BLaER1 (cell line): ENCODE measurements at regions not wholly inside any gene's neighbourhood (a gene's known extent, or its start where the extent isn't known, plus 50 kb on each side); places are given as distances from the start of the nearest gene placed in this dataset.

Source experiments
- H3K27ac ChIP-seq: shearing (Covaris generic); formaldehyde crosslinking; 2 replicates; pipeline ENCODE4 v1.8.1; 2022
- H3K27me3 ChIP-seq: shearing (Covaris generic); formaldehyde crosslinking; 2 replicates; pipeline ENCODE4 v1.8.1; 2022
- H3K36me3 ChIP-seq: shearing (Covaris generic); formaldehyde crosslinking; 2 replicates; pipeline ENCODE4 v1.8.1; 2022
- H3K4me1 ChIP-seq: shearing (Covaris generic); formaldehyde crosslinking; 2 replicates; pipeline ENCODE4 v1.8.1; 2022
- H3K4me2 ChIP-seq: shearing (Covaris generic); formaldehyde crosslinking; 2 replicates; pipeline ENCODE4 v1.8.1; 2022
- H3K4me3 ChIP-seq: shearing (Covaris generic); formaldehyde crosslinking; 2 replicates; pipeline ENCODE4 v1.8.1; 2022
- H3K9ac ChIP-seq: shearing (Covaris generic); formaldehyde crosslinking; 2 replicates; pipeline ENCODE4 v1.8.1; 2022
- H3K9me3 ChIP-seq: shearing (Covaris generic); formaldehyde crosslinking; 2 replicates; pipeline ENCODE4 v1.8.1; 2022
- H4K20me1 ChIP-seq: shearing (Covaris generic); formaldehyde crosslinking; 2 replicates; pipeline ENCODE4 v1.8.1; 2022
- Cebpa-rat ChIP-seq: shearing (Covaris generic); IDR thresholded peaks from 2 replicates; pipeline ENCODE4 v1.8.1; 2022

DNA sequence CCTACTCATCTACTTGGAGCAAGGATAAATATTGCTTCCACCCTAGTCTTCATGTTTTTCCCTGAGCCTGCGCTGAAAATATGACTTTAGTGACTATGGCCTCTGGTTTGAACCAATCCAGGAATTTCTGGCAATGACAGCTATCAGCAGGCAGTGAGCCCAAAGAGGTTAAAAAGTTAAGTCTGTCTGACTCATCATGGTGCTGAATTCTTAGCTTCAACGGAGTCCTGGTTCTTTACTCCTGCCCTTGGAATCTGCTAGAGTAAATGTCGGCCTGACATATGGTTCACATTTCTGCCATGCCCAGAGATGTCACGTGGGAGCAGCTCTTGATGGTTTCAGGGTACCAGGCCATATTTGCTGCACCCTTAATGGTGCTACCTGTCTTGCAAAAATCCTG lies 351.6 kb upstream of the PLXNA2 start:
- Histone ChIP-seq H3K9ac (no peak overlapping the region), H3K36me3 (no peaks in the 10 kb centered on the region), H3K4me1 (peaks cover 24% of the 10 kb centered on the region), H3K4me2 (no peak overlapping the region), H3K27ac (no peak overlapping the region), H3K9me3 (no peaks in the 10 kb centered on the region), H3K4me3 (no peak overlapping the region), H3K27me3 (no peaks in the 10 kb centered on the region), H4K20me1 (no peaks in the 10 kb centered on the region)
- no peak for TF ChIP-seq Cebpa-rat

- H3K4me1 ChIP-seq = peaks cover 24% of the 10 kb centered on the region
- H3K4me2 ChIP-seq = peak overlapping the region; percentile 59
- no peak overlapping the region for H3K27ac ChIP-seq
- no peak for TF ChIP-seq Cebpa-rat
- no peak overlapping the region for H3K9ac ChIP-seq
- no peaks in the 10 kb centered on the region for H4K20me1 ChIP-seq
- no peaks in the 10 kb centered on the region for H3K27me3 ChIP-seq
- no peaks in the 10 kb centered on the region for H3K36me3 ChIP-seq
- H3K4me3 ChIP-seq = no peak overlapping the region
- H3K9me3 ChIP-seq = no peaks in the 10 kb centered on the region
Measured at GRCh38 chr1:208597571-208597970, 353.4 kb upstream of the PLXNA2 start.

DNA sequence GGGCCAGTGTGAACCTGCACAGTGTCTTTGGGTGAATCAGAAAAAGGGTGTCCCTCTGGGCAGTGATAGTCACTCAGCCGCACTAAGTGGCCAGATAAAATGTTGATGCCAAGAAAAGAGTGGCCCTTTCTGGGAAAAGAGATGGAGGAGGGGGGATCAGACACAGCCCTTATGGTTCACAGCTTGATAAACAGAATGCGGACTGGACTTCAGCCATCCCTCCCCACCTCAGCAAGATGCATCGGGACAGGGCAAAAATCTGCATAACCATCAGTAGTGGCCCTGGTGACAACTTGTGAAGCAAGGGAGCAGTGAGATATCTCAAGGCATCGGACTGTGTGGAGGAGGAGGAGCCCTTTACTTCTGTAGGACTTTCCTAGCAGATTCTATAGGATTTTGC lies 353.8 kb upstream of the PLXNA2 start:
- Histone ChIP-seq H3K36me3 (no peaks in the 10 kb centered on the region), H4K20me1 (no peaks in the 10 kb centered on the region), H3K4me2 (peak overlapping the region; percentile 59), H3K27me3 (no peaks in the 10 kb centered on the region), H3K9ac (no peak overlapping the region), H3K9me3 (no peaks in the 10 kb centered on the region), H3K4me3 (no peak overlapping the region), H3K27ac (no peak overlapping the region), H3K4me1 (peaks cover 22% of the 10 kb centered on the region)
- no peak for TF ChIP-seq Cebpa-rat

DNA sequence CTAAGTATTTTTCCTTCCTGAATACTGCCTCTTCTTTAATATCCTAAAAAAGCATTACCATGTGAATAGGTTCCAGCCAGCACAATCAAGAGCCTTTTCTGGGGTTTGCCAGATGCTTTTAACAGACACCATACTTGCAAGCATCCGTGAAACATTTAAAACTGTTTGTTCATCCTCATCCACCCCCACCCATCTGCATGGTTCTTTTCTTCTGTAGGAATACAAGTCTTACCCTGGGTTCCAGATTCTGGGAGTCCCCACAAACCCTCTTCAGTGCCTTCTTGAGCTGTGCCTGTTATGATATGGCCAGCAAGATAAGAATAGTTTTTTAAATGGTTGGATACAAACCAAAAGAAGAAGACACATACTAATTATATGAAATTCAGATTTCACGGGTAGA lies 354.9 kb upstream of the PLXNA2 start:
- Histone ChIP-seq H3K9ac (no peak overlapping the region), H4K20me1 (no peaks in the 10 kb centered on the region), H3K4me1 (peaks cover 20% of the 10 kb centered on the region), H3K4me2 (no peak overlapping the region), H3K27me3 (no peaks in the 10 kb centered on the region), H3K4me3 (no peak overlapping the region), H3K36me3 (no peaks in the 10 kb centered on the region), H3K27ac (no peak overlapping the region), H3K9me3 (no peaks in the 10 kb centered on the region)
- TF ChIP-seq Cebpa-rat = no peak

DNA sequence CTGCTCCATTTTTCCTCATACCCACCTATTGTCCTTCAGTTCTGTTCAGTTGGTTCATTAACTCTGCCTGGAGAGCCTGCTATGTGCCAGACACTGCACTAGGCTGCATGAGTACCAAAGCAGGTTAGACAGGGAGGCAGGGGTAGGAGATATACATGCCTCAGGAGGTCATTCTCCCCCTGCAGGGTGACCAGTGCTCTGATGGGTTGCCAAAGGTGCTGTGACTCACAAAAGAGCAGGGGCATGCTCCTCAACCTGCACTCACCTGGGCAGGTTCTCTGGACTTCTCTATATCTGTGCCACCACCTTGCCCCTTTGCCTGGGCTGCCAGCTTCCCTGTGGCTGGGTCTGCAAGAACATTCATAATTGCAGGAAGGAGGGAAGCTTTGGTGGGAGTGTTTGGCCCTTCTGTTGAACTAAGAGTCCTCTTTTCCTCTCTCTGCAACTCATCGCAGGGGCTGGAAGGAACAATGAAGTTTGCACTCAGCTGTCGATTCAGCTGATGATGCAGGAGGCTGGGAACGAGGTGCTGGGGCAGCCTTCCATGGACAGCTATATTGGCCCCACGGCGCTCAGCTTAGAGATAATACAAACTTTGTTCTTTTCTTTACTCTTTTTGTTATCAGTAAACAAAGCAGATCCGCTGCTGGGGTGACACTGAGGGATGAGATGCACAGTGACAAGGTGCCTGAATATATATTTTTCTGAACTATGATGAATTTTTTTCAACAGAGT lies 356.4 kb upstream of the PLXNA2 start:
- Histone ChIP-seq H4K20me1 (no peaks in the 10 kb centered on the region), H3K36me3 (no peaks in the 10 kb centered on the region), H3K4me3 (no peak overlapping the region), H3K9me3 (no peaks in the 10 kb centered on the region), H3K4me2 (no peak overlapping the region), H3K27ac (no peak overlapping the region), H3K9ac (no peak overlapping the region), H3K4me1 (peaks cover 20% of the 10 kb centered on the region), H3K27me3 (no peaks in the 10 kb centered on the region)
- no peak for TF ChIP-seq Cebpa-rat

DNA sequence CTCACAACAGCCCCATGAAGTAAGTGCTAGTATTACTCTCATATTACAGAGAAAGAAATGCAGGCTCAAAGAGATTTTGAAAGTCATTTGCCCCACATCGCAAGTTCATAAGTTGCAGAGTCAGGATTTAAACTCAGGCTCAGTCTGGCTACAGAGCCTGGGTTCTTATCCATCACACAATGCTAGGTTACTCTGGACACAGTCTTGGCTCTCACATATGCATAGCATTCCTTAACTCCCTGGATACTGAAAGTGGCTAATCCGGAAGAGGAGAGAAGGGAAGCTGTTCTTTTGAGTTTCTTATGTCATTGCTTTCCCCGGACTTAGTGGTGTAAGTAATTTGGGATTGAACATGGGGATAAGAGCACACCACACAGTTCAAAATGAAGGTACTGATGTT lies 357.4 kb upstream of the PLXNA2 start:
- Histone ChIP-seq H3K27ac (no peak overlapping the region), H3K36me3 (no peaks in the 10 kb centered on the region), H3K9me3 (no peaks in the 10 kb centered on the region), H3K4me2 (no peak overlapping the region), H3K4me3 (no peak overlapping the region), H3K9ac (no peak overlapping the region), H3K4me1 (peaks cover 20% of the 10 kb centered on the region), H4K20me1 (no peaks in the 10 kb centered on the region), H3K27me3 (no peaks in the 10 kb centered on the region)
- TF ChIP-seq Cebpa-rat = no peak

DNA sequence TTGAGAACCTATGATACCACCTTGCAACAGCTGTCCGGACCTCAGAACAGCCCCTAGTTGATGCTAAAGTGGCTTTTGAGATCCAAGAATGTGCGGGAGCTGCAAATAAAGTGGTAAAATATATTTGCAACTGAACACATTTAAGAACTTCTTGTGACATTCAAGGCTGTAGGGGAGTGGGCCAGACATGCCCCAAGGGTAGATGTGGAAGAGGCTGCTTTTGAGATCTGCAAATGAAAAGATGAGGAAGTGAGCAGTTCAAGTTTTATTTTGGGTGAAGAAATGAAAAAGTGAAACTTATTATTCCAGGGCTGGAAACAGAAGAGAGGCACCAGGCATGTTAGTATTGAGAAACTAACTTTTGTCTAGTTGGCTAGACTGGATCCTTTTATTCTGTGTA lies 359.5 kb upstream of the PLXNA2 start:
- Histone ChIP-seq H3K27me3 (no peaks in the 10 kb centered on the region), H3K36me3 (no peaks in the 10 kb centered on the region), H3K9me3 (no peaks in the 10 kb centered on the region), H3K27ac (no peak overlapping the region), H3K4me1 (no peaks in the 10 kb centered on the region), H3K4me2 (no peak overlapping the region), H3K9ac (no peak overlapping the region), H4K20me1 (no peaks in the 10 kb centered on the region), H3K4me3 (no peak overlapping the region)
- TF ChIP-seq Cebpa-rat = no peak

DNA sequence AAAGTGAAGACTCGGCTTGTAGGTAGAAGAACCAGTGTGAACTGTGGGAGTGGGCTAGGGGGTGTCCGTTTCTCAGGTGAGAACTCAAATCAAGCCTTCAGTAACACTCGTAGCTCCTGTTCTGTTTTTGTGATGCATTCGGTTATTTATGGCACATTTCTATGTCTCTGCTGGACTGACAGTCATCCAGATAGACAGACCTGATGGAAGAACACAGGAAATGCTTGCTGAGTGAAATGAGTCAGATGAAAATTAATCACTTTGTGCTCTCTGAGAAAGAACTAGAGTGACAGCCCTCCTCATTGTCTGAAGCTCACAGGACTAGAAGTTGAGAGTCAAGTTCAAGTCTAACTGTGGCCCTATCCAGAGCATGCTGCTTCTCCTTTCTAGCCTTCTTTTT lies 360.1 kb upstream of the PLXNA2 start:
- H3K4me3 ChIP-seq = no peak overlapping the region
- H3K9me3 ChIP-seq = no peaks in the 10 kb centered on the region
- no peak overlapping the region for H3K9ac ChIP-seq
- H3K4me1 ChIP-seq = no peaks in the 10 kb centered on the region
- H3K27ac ChIP-seq = no peak overlapping the region
- no peaks in the 10 kb centered on the region for H4K20me1 ChIP-seq
- H3K36me3 ChIP-seq = no peaks in the 10 kb centered on the region
- no peaks in the 10 kb centered on the region for H3K27me3 ChIP-seq
- no peak for TF ChIP-seq Cebpa-rat
- no peak overlapping the region for H3K4me2 ChIP-seq

- Histone ChIP-seq H4K20me1 (no peaks in the 10 kb centered on the region), H3K4me3 (no peak overlapping the region), H3K27me3 (no peaks in the 10 kb centered on the region), H3K9ac (no peak overlapping the region), H3K4me1 (peaks cover 9% of the 10 kb centered on the region; the same call in 1 of the 2 replicates), H3K4me2 (no peak overlapping the region), H3K9me3 (no peaks in the 10 kb centered on the region), H3K27ac (no peak overlapping the region), H3K36me3 (no peaks in the 10 kb centered on the region)
- no peak for TF ChIP-seq Cebpa-rat
Measured at GRCh38 chr1:208606959-208607358, 362.8 kb upstream of the PLXNA2 start.

GRCh38 chr1:208607616-208608015 lies 363.4 kb upstream of the PLXNA2 start:
- Histone ChIP-seq H3K9ac (no peak overlapping the region), H3K27ac (no peak overlapping the region), H3K27me3 (no peaks in the 10 kb centered on the region), H3K9me3 (no peaks in the 10 kb centered on the region), H3K4me3 (no peak overlapping the region), H4K20me1 (no peaks in the 10 kb centered on the region), H3K36me3 (no peaks in the 10 kb centered on the region), H3K4me2 (no peak overlapping the region), H3K4me1 (peaks cover 9% of the 10 kb centered on the region; the same call in 1 of the 2 replicates)
- TF ChIP-seq Cebpa-rat = no peak

DNA sequence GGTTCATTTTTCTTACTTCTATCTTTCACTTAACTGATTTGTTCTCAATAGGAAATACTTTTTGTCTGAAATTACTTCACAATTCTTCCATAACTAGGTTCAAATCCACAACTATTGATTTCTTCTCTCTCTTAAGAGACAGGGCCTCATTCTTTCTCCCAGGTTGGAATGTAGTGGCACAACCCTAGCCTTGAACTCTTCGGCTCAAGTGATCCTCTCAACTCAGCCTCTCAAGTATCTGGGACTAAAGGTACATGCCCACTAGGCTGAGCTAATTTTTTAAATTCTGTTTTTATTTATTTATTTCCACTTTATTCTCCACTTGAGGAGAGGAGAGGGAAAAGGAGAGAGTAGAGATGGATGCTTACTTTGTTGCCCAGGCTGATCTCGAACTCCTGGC lies 370.4 kb upstream of the PLXNA2 start:
- H3K27ac ChIP-seq = no peak overlapping the region
- H3K4me2 ChIP-seq = no peak overlapping the region
- no peaks in the 10 kb centered on the region for H3K27me3 ChIP-seq
- no peak for TF ChIP-seq Cebpa-rat
- H4K20me1 ChIP-seq = no peaks in the 10 kb centered on the region
- H3K36me3 ChIP-seq = no peaks in the 10 kb centered on the region
- peaks cover 8% of the 10 kb centered on the region for H3K9me3 ChIP-seq
- no peak overlapping the region for H3K9ac ChIP-seq
- H3K4me3 ChIP-seq = no peak overlapping the region
- peaks cover 17% of the 10 kb centered on the region for H3K4me1 ChIP-seq
